Left renal pelvis (tissue), 4 donors: ENCODE measurements at regions not wholly inside any gene's neighbourhood (a gene's known extent, or its start where the extent isn't known, plus 50 kb on each side); places are given as distances from the start of the nearest gene placed in this dataset.
"Not testable (repeated sequence)": the region's sequence is repeated elsewhere in the genome, so short reads cannot be mapped to it uniquely, and the experiment has no call there.

Experiments
- DNase-seq, 4 donors: peaks; one replicate each; pipeline ENCODE4 v3.0.0-alpha.2; 2013; ENCODE audit warnings: low read depth in 4 of 4, low spot score in 3 of 4

GRCh38 chr4:57219431-57219830, 109.2 kb upstream of the IGFBP7 start:
- no peak for DNase-seq

- DNase-seq = no peak
Observed at GRCh38 chr4:57214654-57215411, 104.6 kb upstream of the IGFBP7 start.

- DNase-seq = no peak
Observed at GRCh38 chr4:57211131-57211530, 100.9 kb upstream of the IGFBP7 start.

GRCh38 chr4:57206172-57206571, 96.0 kb upstream of the IGFBP7 start:
- no peak for DNase-seq

- DNase-seq = no peak
Observed at GRCh38 chr4:57205580-57205979, 95.4 kb upstream of the IGFBP7 start.

- no peak for DNase-seq
Observed at GRCh38 chr4:57200799-57201327, 90.7 kb upstream of the IGFBP7 start.

GRCh38 chr4:57199267-57199666, 89.1 kb upstream of the IGFBP7 start:
- DNase-seq = no peak

- no peak for DNase-seq
Observed at GRCh38 chr4:57195622-57196021, 85.4 kb upstream of the IGFBP7 start.

GRCh38 chr4:57194068-57194611, 84.0 kb upstream of the IGFBP7 start:
- peak in 1 of 4 donors; percentile 24 for DNase-seq

- DNase-seq = no peak
Observed at GRCh38 chr4:57193209-57193810, 83.1 kb upstream of the IGFBP7 start.

- DNase-seq = peak in 3 of 4 donors; percentile 50 to 65 (median 54)
Observed at GRCh38 chr4:57191523-57192034, 81.4 kb upstream of the IGFBP7 start.

GRCh38 chr4:57190601-57191481, 80.7 kb upstream of the IGFBP7 start:
- DNase-seq = peak in 1 of 4 donors; percentile 34

GRCh38 chr4:57187246-57187645, 77.1 kb upstream of the IGFBP7 start:
- no peak for DNase-seq

- no peak for DNase-seq
Observed at GRCh38 chr4:57184378-57185029, 74.3 kb upstream of the IGFBP7 start.

- DNase-seq = no peak
Observed at GRCh38 chr4:57182132-57182874, 72.1 kb upstream of the IGFBP7 start.

GRCh38 chr4:57173136-57173535, 63.0 kb upstream of the IGFBP7 start:
- not testable (repeated sequence) for DNase-seq

- DNase-seq = no peak
Observed at GRCh38 chr4:57172065-57172464, 61.9 kb upstream of the IGFBP7 start.

GRCh38 chr4:57168982-57169381, 58.8 kb upstream of the IGFBP7 start:
- DNase-seq = no peak
